AG10803 (cell line): ENCODE measurements at regions not wholly inside any gene's neighbourhood (a gene's known extent, or its start where the extent isn't known, plus 50 kb on each side); places are given as distances from the start of the nearest gene placed in this dataset.

Source experiments
- DNase-seq: peaks from one replicate; pipeline ENCODE4 v3.0.0; 2010; ENCODE audit warnings: low read depth
- H3K4me3 ChIP-seq: 2 replicates; pipeline ENCODE4 v1.5.1; 2011; ENCODE audit warnings: mild to moderate bottlenecking, low read length, control low read depth
- CTCF ChIP-seq: conservative IDR thresholded peaks from 2 replicates; pipeline ENCODE4 v1.5.1; 2011; ENCODE audit warnings: mild to moderate bottlenecking, low read length, control low read depth, inconsistent platforms

DNA sequence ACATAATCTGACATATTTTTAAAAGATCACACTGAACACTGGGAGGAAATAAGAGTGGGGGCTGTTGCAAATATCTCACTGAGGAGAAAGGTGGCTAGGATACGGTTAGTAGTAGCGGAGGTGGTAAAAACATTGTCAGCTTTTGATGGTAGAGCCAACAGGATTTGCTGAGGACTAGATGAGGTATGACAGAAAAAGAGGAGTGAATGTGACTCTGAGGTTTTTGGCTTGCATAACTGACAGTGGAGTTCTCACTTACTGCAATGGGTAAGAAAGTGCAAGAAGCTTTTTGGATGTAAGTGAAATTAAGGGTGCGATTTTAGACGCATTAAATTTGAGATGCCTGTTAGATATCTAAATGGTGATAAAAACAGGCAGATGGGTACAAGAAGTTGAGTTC, 102.0 kb upstream of the MBL2 start:
- TF ChIP-seq CTCF, result no peak
- DNase-seq, result no peak

DNA sequence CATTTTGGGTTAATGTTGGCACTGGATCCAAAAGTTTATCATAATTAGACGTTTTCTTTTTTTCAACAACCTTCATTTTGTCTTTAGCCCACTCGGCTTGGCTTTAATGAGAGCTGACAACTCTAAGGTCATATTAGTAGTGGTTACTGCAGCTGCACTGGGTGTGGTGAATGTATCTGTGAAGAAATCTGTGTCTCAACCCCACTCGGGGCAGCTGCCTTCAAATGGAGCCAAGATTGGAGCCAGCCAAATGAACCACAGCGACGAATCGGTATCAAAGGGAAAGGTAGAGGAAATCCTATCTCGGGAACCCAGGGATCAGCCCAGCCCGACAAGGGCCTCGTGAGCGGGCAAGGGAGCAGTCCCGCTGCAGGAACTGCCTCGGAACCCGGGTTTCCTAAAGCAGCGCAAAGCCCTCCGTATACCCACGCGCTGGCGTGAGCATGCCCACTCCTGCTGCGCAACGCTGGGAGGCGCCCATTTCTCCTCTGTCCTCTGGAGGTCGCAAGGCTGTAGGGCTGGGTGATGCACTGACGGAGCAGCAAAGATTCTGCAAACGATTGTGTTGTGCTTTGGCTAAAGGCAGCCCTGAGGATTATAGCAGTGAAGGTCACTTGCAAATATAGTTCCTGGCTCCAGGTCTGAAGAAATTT, 98.7 kb upstream of the MBL2 start:
- no peak for TF ChIP-seq CTCF
- no peak for DNase-seq
- no peak overlapping the region for H3K4me3 ChIP-seq

More for the DNA sequence above, 102.0 kb upstream of the MBL2 start:
- H3K4me3 ChIP-seq, result no peak overlapping the region

GRCh38 chr10:52870562-52870961, 98.0 kb upstream of the MBL2 start:
- no peak for DNase-seq
- no peak overlapping the region for H3K4me3 ChIP-seq
- no peak for TF ChIP-seq CTCF

DNA sequence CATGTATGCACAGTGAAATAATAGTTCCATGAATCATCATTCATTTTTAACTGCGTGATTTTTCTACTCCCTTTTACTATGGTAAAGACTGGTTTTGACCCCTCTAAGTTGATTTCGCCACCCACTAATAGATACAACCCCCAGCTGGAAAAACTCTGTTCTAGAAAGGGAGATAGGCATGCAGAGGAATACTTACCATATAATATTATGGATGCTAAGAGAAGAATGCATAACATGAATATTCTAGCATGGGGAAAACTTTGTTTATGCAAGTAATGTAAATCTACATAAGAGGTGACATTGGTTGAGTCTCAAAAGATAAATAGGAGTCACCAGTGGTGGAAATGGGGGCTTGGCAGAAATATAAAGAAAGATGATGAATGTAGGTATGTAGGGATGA, 97.3 kb upstream of the MBL2 start:
- no peak for DNase-seq
- no peak for TF ChIP-seq CTCF
- no peak overlapping the region for H3K4me3 ChIP-seq

DNA sequence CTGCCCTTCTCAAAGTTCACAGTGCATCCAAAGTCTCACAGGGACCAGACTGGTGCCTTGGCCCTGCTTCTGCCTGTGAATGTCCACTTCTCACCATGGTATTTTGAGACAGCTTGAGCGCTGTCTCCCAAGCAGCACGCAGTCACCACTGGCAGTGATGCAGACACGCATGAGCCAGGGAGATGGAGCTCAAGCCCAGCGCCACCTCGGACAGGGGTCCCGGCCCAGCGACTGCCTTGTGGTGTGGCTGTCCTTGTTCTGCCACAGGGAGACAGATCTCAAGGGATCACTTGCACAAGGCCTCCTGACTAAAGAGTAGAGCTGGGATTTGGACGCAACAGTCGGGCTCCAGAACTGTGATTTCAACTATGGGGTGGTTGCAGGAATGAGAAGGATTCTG, 92.6 kb upstream of the MBL2 start:
- DNase-seq, result no peak
- no peak for TF ChIP-seq CTCF
- no peak overlapping the region for H3K4me3 ChIP-seq

DNA sequence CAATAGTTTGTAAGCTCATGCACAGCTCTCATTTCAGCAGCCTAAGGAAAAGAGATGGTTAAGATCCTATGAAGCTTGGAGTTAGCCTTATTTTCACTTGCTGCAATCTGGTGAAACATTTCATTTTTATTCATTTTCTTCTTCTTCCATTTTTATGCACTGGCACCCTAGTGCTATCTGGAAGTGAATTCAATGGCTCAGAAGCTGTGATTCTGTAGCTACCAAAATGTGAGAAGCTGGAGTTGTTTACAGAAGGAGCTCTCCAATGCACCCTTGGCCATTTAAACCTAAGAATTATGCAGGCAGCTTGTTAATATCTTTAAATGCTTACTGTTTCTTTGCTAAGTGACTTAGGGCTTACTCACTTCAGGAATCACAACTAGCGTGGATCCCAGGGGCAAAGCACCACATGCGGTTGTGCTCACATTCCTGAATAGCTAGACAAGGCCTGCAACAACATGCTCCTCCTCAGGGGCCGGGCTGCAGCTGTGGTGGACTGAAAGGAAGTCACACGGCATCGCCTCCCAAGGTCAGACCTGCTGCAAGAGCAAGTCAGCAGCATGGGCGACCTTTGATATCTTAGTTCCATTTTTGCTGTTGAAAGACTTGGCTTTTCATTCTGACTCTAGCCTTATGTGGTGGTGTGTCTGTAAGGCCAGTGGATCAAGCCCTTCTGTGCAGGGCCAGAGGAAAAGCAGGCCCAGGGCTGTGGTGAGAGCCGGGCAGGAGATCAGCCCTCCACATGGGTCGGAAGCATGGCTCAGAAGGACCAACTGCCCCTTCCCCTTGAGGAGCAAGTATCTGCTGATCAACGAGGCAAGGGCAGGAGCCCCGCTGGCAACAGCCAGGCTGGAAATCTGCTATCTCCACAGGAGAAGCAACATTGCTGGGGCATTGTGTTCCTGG, 91.9 kb upstream of the MBL2 start:
- no peak for TF ChIP-seq CTCF
- peak; percentile 81 for DNase-seq
- no peak overlapping the region for H3K4me3 ChIP-seq

- TF ChIP-seq CTCF, result no peak
- no peak for DNase-seq
- H3K4me3 ChIP-seq, result no peak overlapping the region
Measured at GRCh38 chr10:52858722-52859121, 86.1 kb upstream of the MBL2 start.
